ENCODE measurements at regions not wholly inside any gene's neighbourhood (a gene's known extent, or its start where the extent isn't known, plus 50 kb on each side); places are given as distances from the start of the nearest gene placed in this dataset.
"Not testable (repeated sequence)": the region's sequence is repeated elsewhere in the genome, so short reads cannot be mapped to it uniquely, and the experiment has no call there.

DNA sequence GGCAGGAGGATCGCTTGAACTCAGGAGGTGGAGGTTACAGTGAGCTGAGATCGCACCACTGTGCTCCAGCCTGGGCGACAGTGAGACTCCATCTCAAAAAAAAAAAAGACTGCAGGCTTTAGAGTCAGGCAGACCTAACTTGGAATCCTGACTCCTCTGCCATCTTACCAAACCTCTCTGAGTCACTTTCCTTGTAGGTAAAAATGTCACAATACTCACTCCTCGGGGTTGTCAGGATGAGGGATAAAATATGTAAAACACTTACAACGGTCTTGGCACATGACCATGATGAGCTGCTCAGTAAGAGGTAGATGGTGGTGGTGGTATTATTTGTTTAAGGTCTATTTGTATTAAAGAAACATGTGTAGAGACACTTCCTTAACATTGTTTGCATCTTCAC lies 154.1 kb upstream of the PDE1C start:
- no peak for DNase-seq (ENCODE audit: low read depth in 2 of 2)

GRCh38 chr7:32223721-32224120 lies 153.5 kb upstream of the PDE1C start:
- no peak for DNase-seq (ENCODE audit: low read depth in 2 of 2)

GRCh38 chr7:32223071-32223650 lies 153.0 kb upstream of the PDE1C start:
- DNase-seq (ENCODE audit: low read depth in 2 of 2) = no peak

DNA sequence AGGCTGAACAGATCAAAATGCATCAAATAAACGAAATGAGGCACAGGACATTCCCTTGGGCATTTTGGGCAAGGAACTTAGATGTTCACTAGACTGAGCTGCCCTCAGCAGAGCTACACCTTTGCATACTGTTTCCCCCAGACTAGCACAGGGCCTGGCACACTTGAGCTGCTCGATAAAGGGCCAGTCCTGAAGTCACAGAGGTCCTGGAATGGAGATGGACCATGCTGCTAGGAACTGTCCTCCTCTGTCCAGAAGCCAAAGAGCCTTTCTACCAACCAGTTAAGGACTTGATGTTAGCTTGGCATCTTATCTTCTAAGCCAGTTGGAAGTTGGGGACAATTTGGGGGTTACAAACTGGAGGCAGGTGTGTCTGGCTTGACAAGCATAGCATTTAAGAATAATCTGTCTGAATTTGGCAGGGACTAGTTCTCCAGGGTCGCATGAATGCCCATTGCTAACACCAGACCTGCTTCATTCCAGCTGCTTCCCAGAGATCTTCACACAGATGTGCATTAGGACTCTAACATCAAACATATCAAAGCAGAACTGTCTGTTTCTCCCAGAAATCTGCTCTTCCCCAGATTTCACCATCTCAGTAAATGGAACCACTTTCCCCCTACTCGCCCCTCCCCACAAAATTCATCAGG lies 152.2 kb upstream of the PDE1C start:
- no peak for DNase-seq (ENCODE audit: low read depth in 2 of 2)

DNA sequence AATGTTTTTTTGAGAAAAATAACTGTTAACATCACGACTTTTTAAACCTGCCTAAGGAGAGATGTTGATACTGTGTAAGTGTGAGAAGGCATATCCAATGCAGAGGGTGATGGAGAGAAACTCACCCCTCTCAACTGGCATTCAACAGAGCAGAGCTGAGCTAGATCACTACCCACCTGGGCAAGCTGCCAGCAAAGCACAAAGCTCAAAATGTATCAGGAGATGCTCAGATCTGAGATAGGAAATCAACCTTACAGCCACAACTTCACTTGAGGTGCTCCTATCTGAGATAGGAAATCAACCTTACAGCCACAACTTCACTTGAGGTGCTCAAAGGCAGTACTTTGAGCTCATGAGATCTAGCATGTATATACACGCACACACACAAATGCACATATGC lies 151.5 kb upstream of the PDE1C start:
- no peak for DNase-seq (ENCODE audit: low read depth in 2 of 2)

GRCh38 chr7:32221056-32221455 lies 150.8 kb upstream of the PDE1C start:
- DNase-seq (ENCODE audit: low read depth in 2 of 2) = no peak

- DNase-seq (ENCODE audit: low read depth in 2 of 2) = not testable (repeated sequence)
Measured at GRCh38 chr7:32219831-32220230, 149.6 kb upstream of the PDE1C start.

- DNase-seq (ENCODE audit: low read depth in 2 of 2) = no peak
Measured at GRCh38 chr7:32219416-32219815, 149.2 kb upstream of the PDE1C start.

- DNase-seq (ENCODE audit: low read depth in 2 of 2) = no peak
Measured at GRCh38 chr7:32218741-32219288, 148.6 kb upstream of the PDE1C start.

DNA sequence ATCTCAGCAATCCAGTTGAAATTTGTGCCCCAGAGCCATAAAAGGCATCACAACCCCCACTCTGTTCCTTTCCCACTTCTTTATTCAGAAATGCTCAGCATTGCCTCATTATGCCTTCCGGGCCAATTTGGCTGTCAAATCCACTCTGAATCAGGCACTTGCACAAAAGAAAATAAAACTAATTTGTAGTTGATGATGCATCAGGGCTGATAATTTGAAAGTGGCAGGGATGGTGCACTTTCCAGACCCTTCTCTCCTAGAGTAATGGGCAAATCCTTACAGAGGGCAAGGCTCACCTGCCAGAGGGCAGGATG lies 147.9 kb upstream of the PDE1C start:
- no peak for DNase-seq (ENCODE audit: low read depth in 2 of 2)

DNA sequence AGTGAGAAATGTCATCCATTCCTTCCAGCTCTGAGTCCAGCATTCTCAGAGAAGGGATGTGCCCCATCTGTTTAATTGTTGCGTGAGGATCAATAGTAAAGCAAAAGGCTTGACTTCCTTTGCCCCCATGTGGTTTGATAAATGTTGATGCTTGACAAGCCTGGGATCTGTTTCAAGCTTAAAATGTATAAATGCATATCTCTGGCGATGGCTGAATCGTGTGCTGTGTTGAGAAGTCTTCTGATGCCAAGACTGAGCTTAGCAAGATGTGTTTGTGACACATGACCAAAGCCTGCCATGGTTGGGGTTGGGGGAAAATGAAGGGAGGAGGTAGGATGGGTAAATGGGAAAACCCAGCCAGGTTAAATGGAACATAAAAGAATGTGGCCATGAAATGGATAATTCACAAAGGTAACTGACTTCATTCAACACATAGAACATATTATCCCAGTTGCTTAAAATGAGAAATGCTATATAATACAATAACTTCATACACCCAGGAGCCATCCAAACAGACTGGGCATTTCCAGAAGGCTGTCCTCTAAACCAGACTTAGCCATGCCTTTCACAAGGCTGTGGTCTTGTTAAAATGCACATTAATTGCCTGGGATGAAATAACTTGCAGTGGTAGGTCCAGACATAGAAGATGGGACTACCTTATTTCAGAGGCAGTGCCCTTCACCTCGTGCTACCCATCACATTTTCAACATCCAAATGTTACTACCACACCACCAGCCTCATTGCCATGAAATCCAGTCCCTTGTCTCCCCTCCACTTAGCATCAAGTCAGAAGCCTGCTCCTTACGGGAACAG lies 147.3 kb upstream of the PDE1C start:
- DNase-seq (ENCODE audit: low read depth in 2 of 2) = no peak

- no peak for DNase-seq (ENCODE audit: low read depth in 2 of 2)
Measured at GRCh38 chr7:32216759-32217158, 146.6 kb upstream of the PDE1C start.

GRCh38 chr7:32215697-32216096 lies 145.5 kb upstream of the PDE1C start:
- no peak for DNase-seq (ENCODE audit: low read depth in 2 of 2)

DNA sequence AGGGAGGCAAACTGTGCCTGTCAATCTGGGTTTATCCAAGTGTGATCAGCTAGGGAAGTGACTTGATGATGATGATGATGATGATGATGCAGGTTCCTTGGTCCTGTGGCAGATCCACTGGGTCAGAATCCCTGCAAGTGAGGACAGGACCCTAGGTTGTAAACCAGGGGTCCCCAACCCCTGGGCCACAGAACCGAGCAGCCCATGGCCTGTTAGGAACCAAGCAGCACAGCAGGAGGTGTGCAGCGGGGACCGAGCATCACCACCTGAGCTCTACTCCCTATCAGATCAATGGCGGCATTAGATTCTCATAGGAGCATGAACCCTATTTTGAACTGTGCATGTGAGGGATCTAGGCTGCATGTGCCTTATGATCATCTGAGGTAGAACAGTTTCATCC lies 144.7 kb upstream of the PDE1C start:
- no peak for DNase-seq (ENCODE audit: low read depth in 2 of 2)

GRCh38 chr7:32212321-32212720 lies 142.1 kb upstream of the PDE1C start:
- DNase-seq (ENCODE audit: low read depth in 2 of 2) = no peak

- DNase-seq (ENCODE audit: low read depth in 2 of 2) = no peak
Measured at GRCh38 chr7:32206987-32207386, 136.8 kb upstream of the PDE1C start.

- no peak for DNase-seq (ENCODE audit: low read depth in 2 of 2)
Measured at GRCh38 chr7:32206488-32206887, 136.3 kb upstream of the PDE1C start.

DNA sequence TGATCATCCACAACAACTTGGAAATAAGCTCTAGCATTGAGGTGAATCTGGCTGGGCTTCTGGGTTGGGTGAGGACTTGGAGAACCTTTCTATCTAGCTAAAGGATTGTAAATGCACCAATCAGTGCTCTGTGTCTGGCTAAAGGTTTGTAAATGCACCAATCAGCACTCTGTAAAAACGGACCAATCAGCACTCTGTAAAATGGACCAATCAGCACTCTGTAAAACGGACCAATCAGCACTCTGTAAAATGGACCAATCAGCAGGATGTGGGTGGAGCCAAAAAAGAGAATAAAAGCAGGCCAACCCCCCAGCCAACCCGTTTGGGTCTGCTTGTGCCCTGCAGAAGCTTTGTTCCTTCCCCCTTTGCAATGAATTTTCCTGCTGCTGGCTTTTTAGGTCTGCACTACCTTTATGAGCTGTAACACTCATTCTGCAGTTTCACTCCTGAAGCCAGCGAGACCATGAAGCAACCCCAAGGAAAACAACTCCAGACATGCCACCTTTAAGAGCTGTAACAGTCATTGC lies 135.2 kb upstream of the PDE1C start:
- DNase-seq (ENCODE audit: low read depth in 2 of 2) = not testable (repeated sequence)

DNA sequence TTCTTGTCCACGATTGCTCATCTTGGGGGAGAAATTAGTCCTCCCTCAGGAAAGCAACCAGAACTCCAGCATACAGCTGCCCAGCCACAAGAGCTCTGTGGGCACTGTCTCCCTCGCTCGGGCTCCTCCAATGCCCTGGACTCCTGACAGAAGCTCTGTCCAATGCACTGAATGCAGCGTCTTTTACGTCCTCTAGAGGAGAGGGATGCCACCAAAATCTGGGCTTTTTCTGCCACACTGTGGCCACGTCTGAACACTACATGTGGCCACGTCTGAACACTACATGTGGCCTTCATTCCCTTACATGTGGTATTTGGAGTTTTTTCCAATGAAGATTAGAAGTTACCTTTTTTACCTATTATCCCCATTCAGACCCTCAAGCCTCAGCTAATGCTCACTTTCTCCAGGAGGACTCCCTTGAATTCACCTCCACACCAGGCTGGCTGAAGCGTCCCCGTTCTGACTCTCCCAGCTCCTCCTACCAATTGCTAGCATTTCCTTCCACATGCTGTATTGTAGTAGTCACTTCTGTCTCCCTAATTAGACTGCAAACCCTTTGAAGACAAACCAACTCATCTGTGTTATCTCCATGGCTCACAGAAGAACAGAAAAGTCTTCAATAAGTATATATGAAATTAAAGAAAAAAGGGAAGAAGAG lies 134.3 kb upstream of the PDE1C start:
- DNase-seq (ENCODE audit: low read depth in 2 of 2) = no peak

GRCh38 chr7:32200646-32201045 lies 130.4 kb upstream of the PDE1C start:
- no peak for DNase-seq (ENCODE audit: low read depth in 2 of 2)

GRCh38 chr7:32194537-32194936 lies 124.3 kb upstream of the PDE1C start:
- no peak for DNase-seq (ENCODE audit: low read depth in 2 of 2)

DNA sequence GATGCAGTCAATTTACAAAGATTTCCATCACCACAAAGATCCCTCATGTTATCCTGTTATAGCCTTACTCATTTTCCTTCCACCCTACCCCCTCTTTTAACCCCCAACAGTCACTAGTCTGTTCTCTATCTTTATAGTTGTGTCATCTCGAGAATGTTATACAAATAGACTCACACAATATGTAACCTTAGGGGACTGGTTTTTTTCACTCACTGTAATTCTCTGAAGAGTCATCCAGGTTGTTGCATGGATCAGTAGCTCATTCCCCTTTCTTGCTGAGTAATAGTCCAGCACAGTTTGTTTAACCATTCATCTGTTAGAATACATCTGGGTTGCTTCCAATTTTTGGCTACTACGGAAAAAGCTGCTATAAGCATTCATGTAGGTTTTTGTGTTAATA lies 121.1 kb upstream of the PDE1C start:
- no peak for DNase-seq (ENCODE audit: low read depth in 2 of 2)

Data from stimulated activated CD4-positive, alpha-beta T cell treated with anti-CD3 and anti-CD28 coated beads, Interleukin-1b, Interleukin-23, amount 100 ng/mL, for 4 hours (primary cell).